HG02623 (cell line): ENCODE measurements at regions not wholly inside any gene's neighbourhood (a gene's known extent, or its start where the extent isn't known, plus 50 kb on each side); places are given as distances from the start of the nearest gene placed in this dataset.
"Not testable (repeated sequence)": the region's sequence is repeated elsewhere in the genome, so short reads cannot be mapped to it uniquely, and the experiment has no call there.

ENCODE experiments used
- ATAC-seq: cut with Tn5 transposase; IDR thresholded peaks from one replicate; pipeline ENCODE4 v1.9.1; 2021; ENCODE audit warnings: moderate library complexity; ENCODE audit not compliant: unreplicated experiment

- no peak for ATAC-seq
Observed at GRCh38 chr9:30293231-30293630, 2091.2 kb upstream of the ACO1 start.

- no peak for ATAC-seq
Observed at GRCh38 chr9:30299126-30299780, 2085.2 kb upstream of the ACO1 start.

- ATAC-seq = no peak
Observed at GRCh38 chr9:30301271-30301963, 2083.0 kb upstream of the ACO1 start.

GRCh38 chr9:30310711-30311110, 2073.7 kb upstream of the ACO1 start:
- no peak for ATAC-seq

- no peak for ATAC-seq
Observed at GRCh38 chr9:30329431-30329830, 2055.0 kb upstream of the ACO1 start.

GRCh38 chr9:30348904-30349303, 2035.5 kb upstream of the ACO1 start:
- no peak for ATAC-seq

GRCh38 chr9:30349526-30350513, 2034.6 kb upstream of the ACO1 start:
- ATAC-seq = no peak

- ATAC-seq = no peak
Observed at GRCh38 chr9:30356221-30356620, 2028.2 kb upstream of the ACO1 start.

- ATAC-seq = no peak
Observed at GRCh38 chr9:30362373-30362772, 2022.1 kb upstream of the ACO1 start.

- not testable (repeated sequence) for ATAC-seq
Observed at GRCh38 chr9:30366140-30366539, 2018.3 kb upstream of the ACO1 start.

- no peak for ATAC-seq
Observed at GRCh38 chr9:30382271-30382670, 2002.2 kb upstream of the ACO1 start.

GRCh38 chr9:30410273-30410672, 1974.2 kb upstream of the ACO1 start:
- ATAC-seq = no peak

- ATAC-seq = no peak
Observed at GRCh38 chr9:30411571-30411970, 1972.9 kb upstream of the ACO1 start.

- ATAC-seq = no peak
Observed at GRCh38 chr9:30459156-30459555, 1925.3 kb upstream of the ACO1 start.

- no peak for ATAC-seq
Observed at GRCh38 chr9:30476826-30477225, 1907.6 kb upstream of the ACO1 start.

- ATAC-seq = no peak
Observed at GRCh38 chr9:30478684-30479083, 1905.8 kb upstream of the ACO1 start.

GRCh38 chr9:30482499-30482898, 1901.9 kb upstream of the ACO1 start:
- no peak for ATAC-seq

- ATAC-seq = no peak
Observed at GRCh38 chr9:30484690-30485089, 1899.8 kb upstream of the ACO1 start.

GRCh38 chr9:30504502-30504905, 1879.9 kb upstream of the ACO1 start:
- ATAC-seq = no peak

- ATAC-seq = no peak
Observed at GRCh38 chr9:30505311-30505710, 1879.1 kb upstream of the ACO1 start.

GRCh38 chr9:30506749-30507148, 1877.7 kb upstream of the ACO1 start:
- no peak for ATAC-seq

- no peak for ATAC-seq
Observed at GRCh38 chr9:30507166-30507565, 1877.3 kb upstream of the ACO1 start.
